Caki2 (cell line): ENCODE measurements at regions not wholly inside any gene's neighbourhood (a gene's known extent, or its start where the extent isn't known, plus 50 kb on each side); places are given as distances from the start of the nearest gene placed in this dataset.

ENCODE experiments used
- DNase-seq: peaks from one replicate; pipeline ENCODE4 v3.0.0-alpha.2; 2015; ENCODE audit warnings: low read depth
- in situ Hi-C: cut with HindIII; loops from 2 replicates; pipeline ENCODE4 v1.10.0; 2016; ENCODE audit warnings: low sequenced_read_pairs, low pct_unique_long_range_greater_than_20kb, mixed read lengths

DNA sequence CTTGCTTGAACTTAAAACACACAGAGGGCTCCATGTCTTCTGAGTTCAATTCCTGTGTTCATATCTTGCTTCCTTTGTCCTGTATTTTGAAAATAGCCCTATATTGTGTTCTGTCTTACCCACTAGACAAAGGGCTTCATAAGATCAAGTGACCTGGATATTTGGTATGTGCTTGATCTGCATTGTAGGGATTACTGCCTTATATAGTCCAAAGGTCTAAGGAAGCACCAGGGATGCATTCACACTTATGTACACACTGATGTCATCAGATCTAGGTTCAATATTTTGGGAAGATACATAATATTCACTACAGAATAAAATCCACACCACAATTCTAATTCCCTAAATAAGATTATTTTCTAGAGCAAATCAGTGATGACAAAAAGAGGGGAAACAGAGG lies 278.0 kb upstream of the KYNU start:
- in situ Hi-C loops, result no loop called here
- no peak for DNase-seq

DNA sequence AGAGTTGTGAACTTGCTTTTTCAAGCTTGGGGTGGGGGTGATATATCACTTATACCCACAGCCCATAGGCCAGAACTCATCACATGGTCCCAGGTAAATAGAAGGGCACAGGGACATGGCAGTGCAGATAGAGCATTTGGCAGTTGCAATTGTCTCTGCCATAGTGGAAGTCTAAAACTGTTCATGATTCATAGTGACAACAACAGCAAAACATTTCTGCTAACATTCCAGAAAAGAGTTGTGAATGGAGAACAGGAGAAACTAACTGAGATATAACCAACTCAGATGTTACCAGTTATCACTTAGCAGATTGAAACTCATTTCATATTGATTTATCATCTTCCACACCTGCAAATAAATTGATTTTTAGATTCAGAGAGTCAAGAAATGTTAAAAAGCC lies 278.6 kb upstream of the KYNU start:
- DNase-seq, result no peak
- in situ Hi-C loops, result no loop called here

DNA sequence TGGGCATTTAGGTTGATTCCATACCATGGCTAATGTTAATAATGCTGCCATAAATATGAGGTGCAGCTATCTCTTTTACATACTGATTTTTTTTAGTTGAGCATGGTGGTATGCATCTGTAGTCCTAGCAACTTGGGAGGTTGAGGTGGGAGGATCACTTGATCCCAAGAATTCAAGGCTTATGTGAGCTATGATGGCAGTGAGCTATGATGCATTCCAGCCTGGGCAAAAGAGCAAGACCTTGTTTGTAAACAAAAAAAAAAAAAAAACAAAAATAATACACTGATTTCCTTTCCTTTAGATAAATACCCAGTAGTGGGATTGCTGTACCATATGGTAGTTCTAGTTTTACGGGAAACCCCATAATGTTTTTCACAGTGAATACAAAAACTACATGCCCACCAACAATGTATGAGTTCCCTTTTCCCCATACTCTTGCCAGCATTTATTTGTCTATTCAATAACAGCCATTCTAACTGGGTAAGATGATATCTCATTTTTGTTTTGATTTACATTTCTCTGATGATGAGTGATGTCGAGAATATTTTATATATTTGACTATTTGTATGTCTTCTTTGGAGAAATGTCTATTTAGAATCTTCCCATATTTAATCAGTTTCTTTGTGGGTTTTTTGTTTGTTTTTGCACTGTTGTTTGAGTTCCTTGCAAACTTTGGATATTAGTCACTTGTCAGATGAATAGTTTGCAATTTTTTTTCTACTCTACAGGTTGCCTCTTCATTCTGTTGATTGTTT lies 281.0 kb upstream of the KYNU start:
- in situ Hi-C loops, result no loop called here
- DNase-seq, result peak; percentile 49

DNA sequence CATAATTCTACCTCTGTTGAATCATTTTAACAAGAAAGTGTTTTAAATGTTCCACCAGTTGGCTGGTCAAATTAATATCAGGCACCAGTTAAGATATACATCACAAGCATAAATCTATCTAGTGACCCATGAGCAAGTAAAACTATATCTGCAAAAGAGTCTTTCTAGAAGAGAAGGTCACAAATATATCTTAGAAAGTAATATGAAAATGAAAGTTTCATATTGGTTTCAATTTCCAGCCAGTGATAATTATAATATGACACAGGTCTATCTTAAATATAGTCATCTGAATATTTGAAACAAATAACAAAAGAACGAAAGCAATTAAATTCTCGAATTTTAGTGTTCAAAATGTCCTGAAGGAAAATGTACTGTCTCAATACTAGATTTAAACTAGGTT lies 282.5 kb upstream of the KYNU start:
- in situ Hi-C loops, result no loop called here
- DNase-seq, result no peak

DNA sequence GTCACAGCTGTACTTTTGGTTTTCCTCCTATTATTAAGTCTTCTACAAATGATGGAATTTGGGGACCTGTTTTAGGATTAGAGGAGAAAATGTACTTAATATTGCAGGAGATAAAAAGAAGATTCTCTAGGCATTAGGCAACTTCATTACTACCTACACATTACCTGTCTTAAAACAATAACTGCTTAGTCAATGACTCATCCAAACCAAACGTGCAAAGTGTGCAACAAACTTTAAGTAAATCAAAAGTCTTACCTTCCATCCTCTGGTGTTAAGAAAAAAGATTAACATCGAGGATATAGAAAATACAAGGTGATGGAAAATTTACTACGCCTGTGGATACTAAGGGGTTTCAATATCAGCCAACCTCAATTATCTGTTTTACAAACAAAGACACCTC lies 285.3 kb upstream of the KYNU start:
- in situ Hi-C loops, result no loop called here

DNA sequence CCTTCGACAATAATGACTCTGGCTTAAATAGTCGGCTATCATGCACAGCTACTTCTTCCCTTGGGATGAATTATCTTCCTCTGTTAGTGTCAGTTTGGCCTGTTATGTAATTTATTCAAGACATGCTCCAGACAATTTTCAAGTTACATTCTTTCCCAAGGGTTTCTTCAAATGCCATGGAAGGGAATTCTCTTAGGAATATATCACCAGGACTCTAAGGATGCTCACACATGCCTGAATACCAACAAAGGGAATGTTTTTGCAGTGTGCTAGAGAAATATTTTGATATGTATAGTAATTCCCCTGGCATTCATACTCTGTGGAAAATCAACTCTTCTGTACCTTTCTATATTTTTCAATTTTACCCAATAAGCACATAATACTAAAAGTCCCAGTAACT lies 286.0 kb upstream of the KYNU start:
- DNase-seq, result no peak
- in situ Hi-C loops, result no loop called here

More for the DNA sequence above, 285.3 kb upstream of the KYNU start:
- DNase-seq, result no peak

DNA sequence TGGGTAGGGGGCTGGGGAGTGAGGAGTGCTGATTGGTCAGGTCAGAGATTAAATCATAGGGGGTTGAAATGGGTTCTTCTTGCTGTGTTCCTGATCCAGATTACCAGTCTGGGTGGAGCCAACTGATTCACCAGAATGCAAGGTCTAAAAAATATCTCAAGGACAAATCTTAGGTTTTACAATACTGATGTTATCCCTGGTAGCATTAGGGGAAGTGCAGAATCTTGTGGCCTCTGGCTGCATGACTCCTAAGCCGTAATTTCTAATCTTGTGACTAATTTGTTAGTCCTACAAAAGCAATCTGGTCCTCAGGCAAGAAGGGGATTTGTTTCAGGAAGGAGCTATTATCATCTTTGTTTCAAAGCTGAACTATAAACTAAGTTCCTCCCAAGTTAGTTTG lies 289.2 kb upstream of the KYNU start:
- in situ Hi-C loops, result no loop called here
- DNase-seq, result no peak

DNA sequence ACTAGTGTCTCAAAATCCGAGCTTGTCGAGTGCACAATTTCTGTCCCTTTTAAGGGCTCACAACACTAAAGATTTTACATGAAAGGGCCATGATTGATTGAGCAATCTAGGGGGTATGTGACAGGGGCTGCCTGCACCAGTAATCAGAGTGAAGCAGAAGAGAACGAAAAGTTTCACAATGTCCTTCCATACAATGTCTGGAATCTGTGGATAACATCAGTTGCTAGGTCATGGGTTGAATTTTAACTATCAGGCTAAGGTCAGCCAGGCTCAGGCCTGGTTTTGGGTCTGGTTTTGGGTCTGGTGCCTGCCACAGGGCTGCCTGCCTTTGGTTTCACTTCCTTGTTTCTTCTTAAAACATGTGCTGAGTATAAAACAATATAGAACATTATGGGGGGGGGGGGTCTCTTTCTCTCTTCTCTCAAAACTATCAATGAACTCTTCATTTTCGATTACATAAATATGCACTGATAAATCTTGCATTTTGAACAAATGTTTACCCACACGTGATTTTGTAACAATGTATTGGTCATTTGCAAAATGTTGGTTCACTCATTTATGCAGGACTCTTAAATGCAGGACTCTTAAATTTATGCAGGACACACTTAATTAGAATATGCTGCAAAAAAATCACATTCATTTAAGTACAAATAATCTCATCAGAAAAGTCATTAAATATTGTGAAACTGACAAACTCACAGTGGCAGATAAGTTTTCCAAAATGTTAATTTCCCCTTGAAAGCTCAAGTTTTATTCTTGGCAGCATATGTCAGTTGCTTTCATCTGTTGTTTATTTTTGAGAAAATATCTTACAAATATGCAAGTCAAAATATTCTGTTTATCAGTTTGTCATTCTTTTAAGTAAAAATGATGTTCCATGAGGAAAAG lies 290.5 kb upstream of the KYNU start:
- no peak for DNase-seq
- in situ Hi-C loops, result no loop called here

DNA sequence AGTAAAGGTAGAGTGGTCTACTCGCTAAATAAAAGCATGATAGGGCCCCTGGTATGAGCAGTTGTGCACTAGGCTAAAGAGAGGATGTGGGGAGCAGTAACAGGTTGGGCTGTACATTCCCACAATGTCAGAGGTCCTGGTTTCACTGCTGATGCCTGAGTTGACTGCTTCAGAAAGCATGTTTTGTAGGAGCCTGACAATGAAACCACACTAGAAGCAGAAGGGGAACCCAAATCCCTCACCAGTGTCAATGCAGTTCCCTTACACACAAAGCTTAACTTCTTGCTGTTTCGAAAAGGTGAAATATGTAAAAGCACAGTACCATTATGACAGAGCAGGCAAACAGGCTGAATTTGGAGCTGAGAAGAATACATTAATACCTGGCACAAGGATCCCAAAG lies 291.7 kb upstream of the KYNU start:
- no peak for DNase-seq
- in situ Hi-C loops, result no loop called here

DNA sequence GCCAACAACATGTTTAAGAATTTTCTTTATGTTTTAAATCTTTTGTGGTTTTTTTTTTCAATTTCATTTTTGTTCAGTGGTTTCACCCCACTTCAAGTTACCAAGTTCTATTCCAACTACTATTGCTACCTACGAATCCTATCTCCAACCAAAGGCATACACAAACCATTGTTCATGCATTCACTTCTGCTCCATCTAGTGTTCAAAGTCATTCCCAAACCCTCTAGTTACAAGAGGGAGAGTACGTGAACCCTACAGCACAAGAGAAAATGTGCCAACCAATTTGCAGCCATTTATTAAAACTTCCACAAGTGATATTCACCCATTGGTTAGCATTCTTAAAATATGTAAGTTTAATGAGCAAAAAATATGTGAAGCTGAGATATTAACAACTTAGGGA lies 295.1 kb upstream of the KYNU start:
- in situ Hi-C loops, result no loop called here
- no peak for DNase-seq

DNA sequence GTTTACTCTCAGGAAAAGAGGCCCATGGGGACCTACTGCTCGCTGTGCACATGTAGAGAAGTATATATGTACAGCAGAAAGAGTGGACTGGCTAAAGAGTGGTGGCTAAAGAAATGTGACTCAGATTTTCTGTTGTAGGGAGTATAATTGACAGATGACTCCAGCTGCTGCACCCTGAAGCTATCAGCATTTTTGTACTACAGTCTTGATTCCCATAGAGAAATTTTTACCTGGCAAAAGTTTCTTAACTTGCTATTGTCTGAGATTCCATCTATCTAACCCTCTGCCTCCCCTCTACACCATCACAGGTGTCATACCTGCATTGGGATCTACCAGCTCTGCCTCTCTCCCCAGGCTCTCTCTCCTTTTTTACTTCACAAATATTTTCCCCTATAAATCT lies 296.0 kb upstream of the KYNU start:
- no peak for DNase-seq
- in situ Hi-C loops, result no loop called here

DNA sequence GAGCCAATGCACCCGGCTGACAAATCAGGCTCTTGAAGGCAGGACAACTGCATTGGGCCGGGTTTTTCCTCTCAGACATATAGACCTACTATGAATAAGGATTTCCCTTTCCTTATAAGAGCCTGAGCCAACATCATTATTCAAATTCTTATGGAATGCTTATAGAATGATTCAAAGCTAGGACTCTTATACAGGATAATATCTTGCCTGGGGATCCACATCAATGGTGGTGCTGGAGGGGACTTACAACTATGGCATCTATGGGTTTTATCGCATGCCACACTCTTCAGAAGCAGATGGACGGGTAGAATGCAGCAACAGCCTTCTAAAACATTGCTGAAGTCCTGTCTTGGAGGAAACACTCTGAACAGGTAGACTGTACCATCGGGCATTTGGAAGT lies 296.8 kb upstream of the KYNU start:
- DNase-seq, result no peak
- in situ Hi-C loops, result no loop called here

DNA sequence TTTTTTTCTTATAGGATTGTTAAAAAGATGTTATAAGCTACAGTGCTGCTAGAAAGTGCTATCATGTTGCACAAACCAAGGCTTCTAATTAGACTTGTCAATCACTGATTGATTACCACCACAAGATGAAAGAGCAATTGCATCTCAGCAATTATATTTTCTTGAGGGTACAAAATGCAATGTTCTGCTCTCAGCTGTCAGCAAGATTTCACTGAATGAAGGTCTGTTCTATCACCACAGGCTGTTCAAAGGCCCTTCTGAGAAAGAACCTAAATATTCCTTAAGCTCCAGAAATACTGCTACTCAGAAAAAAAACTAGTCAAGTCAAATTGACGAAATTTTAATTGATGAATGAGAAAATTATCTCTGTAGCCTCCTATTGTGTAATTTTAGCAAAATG lies 301.9 kb upstream of the KYNU start:
- in situ Hi-C loops, result no loop called here
- no peak for DNase-seq

DNA sequence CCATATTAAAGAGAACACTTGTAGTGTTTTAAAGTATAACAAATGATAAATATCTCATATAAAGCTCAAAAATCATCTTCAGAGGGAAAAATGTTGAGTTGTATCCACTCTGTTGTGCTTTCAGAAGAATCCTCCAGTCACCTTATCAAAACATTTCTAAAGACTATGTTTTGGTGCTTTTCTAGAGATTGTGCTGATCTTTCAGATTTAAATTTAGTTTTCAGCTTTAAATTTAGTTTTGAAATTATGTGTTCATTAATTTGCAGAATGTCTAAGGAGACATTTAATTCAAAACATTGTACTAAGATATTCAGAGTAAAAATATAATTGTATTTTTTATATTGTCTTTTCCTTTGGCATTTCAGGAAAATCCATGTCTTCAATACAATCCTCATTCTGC lies 303.1 kb upstream of the KYNU start:
- DNase-seq, result no peak
- in situ Hi-C loops, result no loop called here

DNA sequence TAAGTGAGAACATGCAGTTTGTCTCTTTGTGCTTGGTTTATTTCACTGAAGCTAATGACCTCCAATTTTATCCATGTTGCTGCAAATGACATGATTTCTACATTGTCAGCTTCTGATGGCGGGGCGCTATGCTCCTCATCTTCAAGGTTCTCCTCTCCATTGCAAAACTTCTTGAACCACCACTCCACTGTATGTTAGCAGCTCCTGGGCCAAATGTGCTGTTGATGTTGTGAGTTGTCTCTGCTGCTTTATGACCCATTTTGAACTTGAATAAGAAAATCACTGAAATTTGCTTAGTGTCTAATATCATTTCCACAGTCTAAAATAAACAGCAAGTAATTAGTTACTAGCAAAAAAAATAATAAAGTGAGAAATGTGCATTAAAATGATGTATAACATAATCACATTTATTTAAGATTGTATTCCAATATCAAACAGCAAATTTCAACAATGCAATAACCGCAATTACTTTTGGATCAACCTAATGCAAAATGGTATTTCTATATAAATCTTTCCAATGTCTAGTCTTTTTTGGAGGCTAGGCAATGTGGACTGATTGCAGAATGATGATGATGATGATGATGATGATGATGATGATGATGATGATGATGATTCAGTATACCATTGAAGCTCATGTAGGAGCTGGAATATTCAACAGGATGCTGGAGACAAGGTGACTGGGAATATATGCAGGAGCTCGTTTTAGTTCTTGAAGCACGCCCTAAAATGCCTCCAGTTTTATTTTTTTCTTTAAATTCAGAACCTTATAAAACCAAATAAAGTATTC lies 304.9 kb upstream of the KYNU start:
- in situ Hi-C loops, result no loop called here
- DNase-seq, result no peak

DNA sequence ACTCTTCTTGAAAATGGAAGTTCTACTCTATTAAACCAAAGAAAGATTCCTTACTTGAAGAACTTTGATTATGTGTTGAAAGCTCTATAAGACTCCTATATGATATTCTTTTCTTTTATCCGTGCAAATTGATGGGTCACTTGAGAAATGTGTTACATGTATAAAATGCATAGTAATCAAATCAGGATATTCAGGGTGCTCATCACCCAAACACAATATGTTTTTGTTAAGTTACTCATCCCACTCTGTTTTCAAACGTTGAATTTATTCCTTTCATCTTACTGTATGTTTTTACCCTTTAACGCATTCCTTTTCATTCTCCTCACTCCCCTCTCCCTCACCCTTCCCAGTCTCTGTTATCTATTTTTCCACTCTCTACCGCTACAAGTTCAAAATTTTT lies 305.5 kb upstream of the KYNU start:
- no peak for DNase-seq
- in situ Hi-C loops, result no loop called here

DNA sequence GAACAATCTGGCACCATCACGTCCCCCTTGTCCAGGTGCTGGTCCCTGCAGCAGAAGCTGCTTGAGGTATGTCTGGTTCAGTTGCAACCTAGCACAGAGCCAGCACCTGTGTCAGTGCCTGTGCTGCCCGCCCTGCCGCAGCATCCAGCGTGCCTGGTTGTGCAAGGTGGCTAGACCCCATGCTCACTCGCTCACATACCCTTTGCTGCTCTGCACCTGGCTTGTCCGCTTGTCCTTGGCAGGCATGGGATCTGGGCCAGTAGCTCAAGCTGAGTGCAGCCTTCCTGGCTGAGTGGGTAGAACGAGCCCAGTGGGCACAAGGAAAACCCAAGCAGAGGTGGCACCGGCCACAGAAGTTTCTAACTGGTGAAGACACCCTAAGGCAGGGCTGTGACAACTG lies 314.6 kb upstream of the KYNU start:
- in situ Hi-C loops, result no loop called here
- no peak for DNase-seq

DNA sequence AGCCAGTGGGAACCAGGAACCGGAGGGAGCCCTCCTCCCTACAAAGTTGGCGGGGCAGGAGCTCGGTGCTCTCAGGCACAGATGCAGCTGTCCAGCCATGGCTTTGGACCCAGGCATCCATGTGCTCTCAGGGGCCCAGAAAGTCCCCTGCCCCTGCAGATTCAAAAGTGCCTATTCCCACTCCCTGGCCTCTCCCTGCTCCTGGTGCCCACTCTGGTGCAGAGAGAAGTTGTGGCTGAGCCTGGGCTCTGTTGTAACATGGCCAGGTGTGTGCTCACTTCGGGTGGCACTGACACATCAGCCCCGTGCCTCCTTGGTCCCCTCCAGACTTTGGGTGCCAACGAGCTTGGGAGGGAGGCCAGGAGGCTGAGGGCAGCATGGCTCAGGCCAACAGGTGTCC lies 315.8 kb upstream of the KYNU start:
- DNase-seq, result no peak
- in situ Hi-C loops, result no loop called here

DNA sequence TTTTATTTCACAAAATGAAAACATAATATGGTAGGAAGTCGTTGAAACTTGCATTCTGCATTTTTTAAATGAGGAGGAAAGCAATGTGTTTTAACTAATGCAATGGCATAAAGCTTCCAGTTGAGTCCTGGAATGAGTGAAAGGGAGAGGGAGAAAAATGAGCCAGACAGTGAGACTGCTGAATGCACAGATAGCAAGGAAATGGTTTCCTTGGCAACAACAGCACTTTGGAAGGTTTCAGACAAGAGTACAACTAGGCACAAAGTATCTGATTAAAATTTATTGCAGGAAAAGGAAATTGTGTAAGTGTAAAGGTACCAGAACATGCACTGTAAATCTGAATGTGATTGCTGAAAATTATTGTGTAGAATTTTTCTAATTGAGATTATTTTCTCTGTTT lies 320.1 kb upstream of the KYNU start:
- in situ Hi-C loops, result no loop called here
- DNase-seq, result no peak
